HUES48 (cell line): ENCODE measurements at regions not wholly inside any gene's neighbourhood (a gene's known extent, or its start where the extent isn't known, plus 50 kb on each side); places are given as distances from the start of the nearest gene placed in this dataset.
A peak's percentile ranks its signal among the peaks of the same experiment; 100 is the strongest.

Source experiments
- H3K27ac ChIP-seq: one replicate; pipeline ENCODE4 v1.7.0; 2013; ENCODE audit warnings: low read depth, low read length, inconsistent platforms
- H3K27me3 ChIP-seq: 2 replicates; pipeline ENCODE4 v1.6.1; 2013; ENCODE audit warnings: mild to moderate bottlenecking, low read length; ENCODE audit not compliant: control insufficient read depth, insufficient read depth
- H3K36me3 ChIP-seq: 2 replicates; pipeline ENCODE4 v1.6.1; 2013; ENCODE audit warnings: low read length; ENCODE audit not compliant: control insufficient read depth, insufficient read depth
- H3K4me1 ChIP-seq: 2 replicates; pipeline ENCODE4 v1.6.1; 2013; ENCODE audit warnings: mild to moderate bottlenecking, low read length; ENCODE audit not compliant: control insufficient read depth, insufficient read depth
- H3K4me3 ChIP-seq: 2 replicates; pipeline ENCODE4 v1.5.1; 2013; ENCODE audit warnings: mild to moderate bottlenecking, low read depth, low read length
- H3K9ac ChIP-seq: 2 replicates; pipeline ENCODE4 v1.6.1; 2013; ENCODE audit warnings: mild to moderate bottlenecking, low read depth, low read length, moderate library complexity
- H3K9me3 ChIP-seq: 2 replicates; pipeline ENCODE4 v1.6.1; 2013; ENCODE audit warnings: low read length; ENCODE audit not compliant: control insufficient read depth, insufficient read depth

DNA sequence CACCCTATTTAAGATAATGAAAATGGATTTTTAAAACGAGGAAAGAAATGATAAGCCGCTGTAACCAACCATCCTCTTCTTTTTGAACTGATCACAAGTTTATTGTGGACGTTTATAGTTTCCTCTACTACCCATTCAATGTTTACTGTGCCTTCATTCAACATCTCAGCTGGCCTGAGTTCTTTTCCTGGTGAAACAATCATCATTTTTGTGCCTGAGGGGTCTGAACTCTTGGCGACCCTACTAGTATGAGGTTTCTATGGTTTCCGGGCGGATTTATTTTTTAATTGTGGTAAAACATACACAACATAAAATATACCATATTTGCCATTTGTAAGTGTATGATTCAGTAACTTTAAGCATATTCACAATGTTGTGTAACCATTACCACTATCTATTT, 100.7 kb downstream of the SPRY1 start:
- H3K4me1 ChIP-seq: peaks cover 9% of the 10 kb centered on the region; the same call in 1 of the 2 replicates
- no peak overlapping the region for H3K9ac ChIP-seq
- no peaks in the 10 kb centered on the region for H3K27me3 ChIP-seq
- H3K27ac ChIP-seq: no peak overlapping the region
- H3K4me3 ChIP-seq: no peak overlapping the region
- H3K9me3 ChIP-seq: peaks cover 12% of the 10 kb centered on the region; the same call in 1 of the 2 replicates
- no peaks in the 10 kb centered on the region for H3K36me3 ChIP-seq

DNA sequence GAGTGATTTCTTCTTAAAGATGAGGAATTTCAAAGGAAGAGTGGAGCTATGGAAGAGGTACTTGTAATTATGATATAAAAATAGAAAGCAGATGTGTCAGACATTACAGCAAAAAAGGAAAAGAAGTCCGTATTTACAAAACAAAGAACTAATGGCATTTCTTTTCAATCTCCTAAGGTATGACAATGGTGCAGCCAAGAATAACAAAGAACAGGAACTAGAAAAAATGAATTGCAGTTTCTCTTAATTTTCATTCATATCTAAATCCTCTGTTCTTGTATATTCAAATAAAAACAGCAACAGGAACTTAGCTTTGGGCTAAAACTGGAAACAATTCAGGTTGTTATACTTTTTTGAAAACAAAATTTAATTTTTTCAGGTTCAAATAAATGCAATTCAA, 105.1 kb downstream of the SPRY1 start:
- Histone ChIP-seq H3K27ac (peak overlapping the region; percentile 36), H3K4me3 (no peak overlapping the region), H3K9ac (no peak overlapping the region), H3K4me1 (peaks cover 29% of the 10 kb centered on the region), H3K36me3 (no peaks in the 10 kb centered on the region), H3K9me3 (peaks cover 21% of the 10 kb centered on the region), H3K27me3 (no peaks in the 10 kb centered on the region)

GRCh38 chr4:123503698-123504363, 107.2 kb downstream of the SPRY1 start:
- H3K27ac ChIP-seq: no peak overlapping the region
- peaks cover 21% of the 10 kb centered on the region for H3K9me3 ChIP-seq
- H3K4me3 ChIP-seq: no peak overlapping the region
- no peaks in the 10 kb centered on the region for H3K36me3 ChIP-seq
- no peaks in the 10 kb centered on the region for H3K27me3 ChIP-seq
- peaks cover 37% of the 10 kb centered on the region for H3K4me1 ChIP-seq
- no peak overlapping the region for H3K9ac ChIP-seq

- H3K9ac ChIP-seq: peak overlapping the region; percentile 82
- no peaks in the 10 kb centered on the region for H3K27me3 ChIP-seq
- H3K36me3 ChIP-seq: no peaks in the 10 kb centered on the region
- H3K9me3 ChIP-seq: peaks cover 16% of the 10 kb centered on the region
- peaks cover 37% of the 10 kb centered on the region for H3K4me1 ChIP-seq
- H3K27ac ChIP-seq: peak overlapping the region; percentile 96
- H3K4me3 ChIP-seq: peak overlapping the region; percentile 57
These were observed 108.8 kb downstream of the SPRY1 start for GRCh38 chr4:123505095-123506010.

GRCh38 chr4:123506011-123506695, 109.6 kb downstream of the SPRY1 start:
- peaks cover 9% of the 10 kb centered on the region for H3K9me3 ChIP-seq
- H3K9ac ChIP-seq: peak overlapping the region; percentile 82
- peak overlapping the region; percentile 57 for H3K4me3 ChIP-seq
- H3K4me1 ChIP-seq: peaks cover 37% of the 10 kb centered on the region
- peak overlapping the region; percentile 96 for H3K27ac ChIP-seq
- no peaks in the 10 kb centered on the region for H3K36me3 ChIP-seq
- no peaks in the 10 kb centered on the region for H3K27me3 ChIP-seq

DNA sequence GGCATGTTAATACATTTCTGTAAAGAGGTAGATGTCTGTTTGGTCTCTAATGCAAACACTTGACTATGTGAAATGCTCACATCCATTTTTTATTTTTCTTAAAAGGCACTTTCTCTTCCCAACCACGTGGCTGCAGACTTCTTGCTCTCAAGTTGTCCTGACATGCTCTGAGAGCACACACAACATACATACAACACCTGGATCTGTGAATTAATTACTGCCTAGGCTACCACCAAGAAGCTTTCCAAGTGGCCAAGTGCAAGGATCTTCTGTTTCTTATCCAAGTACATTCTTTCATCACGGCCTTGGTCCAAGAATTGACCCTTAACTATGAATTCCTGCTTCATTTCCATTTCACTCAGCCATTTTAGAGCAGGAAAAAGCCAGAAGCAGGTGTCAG, 110.8 kb downstream of the SPRY1 start:
- H3K27me3 ChIP-seq: no peaks in the 10 kb centered on the region
- H3K9me3 ChIP-seq: peaks cover 9% of the 10 kb centered on the region
- no peak overlapping the region for H3K9ac ChIP-seq
- H3K4me3 ChIP-seq: no peak overlapping the region
- peaks cover 28% of the 10 kb centered on the region for H3K4me1 ChIP-seq
- H3K36me3 ChIP-seq: no peaks in the 10 kb centered on the region
- no peak overlapping the region for H3K27ac ChIP-seq

- Histone ChIP-seq H3K27me3 (no peaks in the 10 kb centered on the region), H3K9ac (no peak overlapping the region), H3K4me3 (no peak overlapping the region), H3K9me3 (no peaks in the 10 kb centered on the region), H3K4me1 (peaks cover 17% of the 10 kb centered on the region), H3K27ac (no peak overlapping the region), H3K36me3 (no peaks in the 10 kb centered on the region)
These were observed 113.6 kb downstream of the SPRY1 start for GRCh38 chr4:123510221-123510620.

GRCh38 chr4:123510659-123511058, 114.1 kb downstream of the SPRY1 start:
- Histone ChIP-seq H3K4me3 (no peak overlapping the region), H3K27ac (no peak overlapping the region), H3K9me3 (no peaks in the 10 kb centered on the region), H3K9ac (no peak overlapping the region), H3K36me3 (no peaks in the 10 kb centered on the region), H3K4me1 (peaks cover 17% of the 10 kb centered on the region), H3K27me3 (no peaks in the 10 kb centered on the region)

- Histone ChIP-seq H3K4me3 (no peak overlapping the region), H3K9me3 (no peaks in the 10 kb centered on the region), H3K27me3 (no peaks in the 10 kb centered on the region), H3K27ac (no peak overlapping the region), H3K9ac (no peak overlapping the region), H3K4me1 (no peaks in the 10 kb centered on the region), H3K36me3 (no peaks in the 10 kb centered on the region)
These were observed 120.0 kb downstream of the SPRY1 start for GRCh38 chr4:123516576-123516975.

- Histone ChIP-seq H3K9ac (no peak overlapping the region), H3K4me1 (0 out of 2 replicates have a peak, but pooled peaks cover 1% of the 10 kb centered on the region), H3K27ac (no peak overlapping the region), H3K36me3 (no peaks in the 10 kb centered on the region), H3K27me3 (no peaks in the 10 kb centered on the region), H3K4me3 (no peak overlapping the region), H3K9me3 (no peaks in the 10 kb centered on the region)
These were observed 120.6 kb downstream of the SPRY1 start for GRCh38 chr4:123517176-123517575.
